HepG2 (cell line): ENCODE measurements at regions not wholly inside any gene's neighbourhood (a gene's known extent, or its start where the extent isn't known, plus 50 kb on each side); places are given as distances from the start of the nearest gene placed in this dataset.

ENCODE experiments used
- ATAC-seq: fragments of 200-7000 bp; cut with Tn5 transposase; 3 replicates; pipeline ENCODE4 v1.9.1; 2020; ENCODE audit warnings: mild to moderate bottlenecking, moderate library complexity
- BruUV-seq: library from RNA; stranded (reverse); fragments of 400-500 nt; replicated peaks from 2 replicates; lab custom pipeline; 2021; lab: Mats Ljungman, UMichigan
- CTCF ChIA-PET: fragments of 300-600 bp; formaldehyde crosslinking; extraction: SDS; loops from one replicate; lab custom pipeline; 2021; ENCODE audit warnings: low total read pairs, inconsistent platforms, low intra/inter-chr PET ratio; lab: Yijun Ruan, JAX
- POLR2A ChIA-PET: fragments of 350-600 bp; sonication (Branson Sonifier 250); formaldehyde crosslinking; loops from one replicate; lab custom pipeline; 2020; ENCODE audit warnings: antibody characterized with exemption, inconsistent platforms; lab: Yijun Ruan, JAX
- DNase-seq: peaks from one replicate; pipeline ENCODE4 v3.0.0-alpha.2; 2015; ENCODE audit warnings: low spot score
- FAIRE-seq: peaks from 3 replicates; lab custom pipeline; 2011; peaks lifted over from hg19 to GRCh38; lab: Jason Lieb, UNC
- H2AFZ ChIP-seq: one replicate; pipeline ENCODE4 v1.6.1; 2011; ENCODE audit warnings: low read length, inconsistent platforms
- H3K27ac ChIP-seq: fragments of 300-600 bp; 3 replicates; pipeline ENCODE4 v1.8.0; 2011; ENCODE audit warnings: mixed run types, mild to moderate bottlenecking, mixed read lengths, low read length, inconsistent platforms; ENCODE audit not compliant: insufficient read depth; ENCODE audit errors: extremely low read length
- H3K27me3 ChIP-seq, 2 experiments: fragments of 200-600 bp in 1 of 2; 2 replicates in 1 of 2; 3 replicates in 1 of 2; pipeline versions ENCODE4 v1.6.0 to v1.8.0; 2011; ENCODE audit warnings: low read length in 2 of 2, mild to moderate bottlenecking in 2 of 2, moderate library complexity in 2 of 2, inconsistent platforms in 1 of 2; ENCODE audit not compliant: insufficient read depth in 2 of 2, control insufficient read depth in 1 of 2
- H3K36me3 ChIP-seq, 2 experiments: fragments of 200-600 bp in 1 of 2; replicated peaks in 1 of 2; 2 replicates in 1 of 2; 3 replicates in 1 of 2; pipeline versions ENCODE4 v1.5.1 to v1.8.0; 2011; ENCODE audit warnings: low read length in 2 of 2, inconsistent platforms in 1 of 2; ENCODE audit not compliant: insufficient read depth in 2 of 2, control insufficient read depth in 1 of 2
- H3K4me1 ChIP-seq: 2 replicates; pipeline ENCODE4 v1.5.1; 2012; ENCODE audit warnings: low read length, inconsistent platforms; ENCODE audit not compliant: insufficient read depth
- H3K4me2 ChIP-seq: 2 replicates; pipeline ENCODE4 v1.6.0; 2011; ENCODE audit warnings: low read depth, low read length, inconsistent platforms
- H3K4me3 ChIP-seq, 3 experiments: fragments of 200-600 bp in 1 of 3; sonication (generic), shearing (Covaris generic) in 1 of 3; replicated peaks in 1 of 3; 2 replicates each; pipeline ENCODE4 v1.5.1; 2011 to 2016; ENCODE audit warnings: low read length in 3 of 3, inconsistent platforms in 2 of 3, low read depth in 2 of 3, mild to moderate bottlenecking in 2 of 3, control low read depth in 1 of 3, mixed read lengths in 1 of 3; ENCODE audit not compliant: insufficient read depth in 1 of 3
- H3K79me2 ChIP-seq: one replicate; pipeline ENCODE4 v1.6.1; 2011; ENCODE audit warnings: low read length, inconsistent platforms; ENCODE audit not compliant: insufficient read depth
- H3K9ac ChIP-seq: 2 replicates; pipeline ENCODE4 v1.6.0; 2011; ENCODE audit warnings: mild to moderate bottlenecking, low read depth, low read length, inconsistent platforms; ENCODE audit not compliant: insufficient read depth
- H3K9me3 ChIP-seq: 2 replicates; pipeline ENCODE4 v1.5.1; 2012; ENCODE audit warnings: mild to moderate bottlenecking, low read length
- H4K20me1 ChIP-seq: 2 replicates; pipeline ENCODE4 v1.6.0; 2011; ENCODE audit warnings: inconsistent platforms, mild to moderate bottlenecking, low read length, moderate library complexity; ENCODE audit not compliant: insufficient read depth
- EEA1 ChIP-seq: sonication (generic); formaldehyde crosslinking; IDR thresholded peaks from 2 replicates; pipeline ENCODE4 v1.5.1; 2020; ENCODE audit warnings: mild to moderate bottlenecking, missing genetic modification reagents, borderline replicate concordance
- MTF1 ChIP-seq: sonication (generic); formaldehyde crosslinking; IDR thresholded peaks from 2 replicates; pipeline ENCODE4 v1.5.0; 2020; ENCODE audit warnings: missing genetic modification reagents
- NR0B2 ChIP-seq: sonication (generic); formaldehyde crosslinking; IDR thresholded peaks from 2 replicates; pipeline ENCODE4 v1.4.0; 2020; ENCODE audit warnings: mild to moderate bottlenecking, missing genetic modification reagents
- RFX1 ChIP-seq: fragments of 450-650 bp; IDR thresholded peaks from 2 replicates; pipeline ENCODE4 v1.6.1; 2017
- SMYD3 ChIP-seq: sonication (generic); formaldehyde crosslinking; IDR thresholded peaks from 2 replicates; pipeline ENCODE4 v1.8.1; 2023; ENCODE audit warnings: mild to moderate bottlenecking, missing genetic modification reagents
- SNAPC5 ChIP-seq: sonication (generic); formaldehyde crosslinking; IDR thresholded peaks from 2 replicates; pipeline ENCODE4 v1.8.1; 2023; ENCODE audit warnings: mild to moderate bottlenecking, missing genetic modification reagents, borderline replicate concordance
- UBTF ChIP-seq: sonication (generic); formaldehyde crosslinking; IDR thresholded peaks from 2 replicates; pipeline ENCODE4 v1.4.0; 2020; ENCODE audit warnings: mild to moderate bottlenecking, missing genetic modification reagents
- ZBTB37 ChIP-seq: sonication (generic); formaldehyde crosslinking; IDR thresholded peaks from 2 replicates; pipeline ENCODE4 v1.4.0; 2020; ENCODE audit warnings: mild to moderate bottlenecking, missing genetic modification reagents
- ZC3H13 ChIP-seq: sonication (generic); formaldehyde crosslinking; IDR thresholded peaks from 2 replicates; pipeline ENCODE4 v1.8.1; 2023; ENCODE audit warnings: mild to moderate bottlenecking, missing genetic modification reagents, moderate library complexity
- ZNF17 ChIP-seq: sonication (generic); formaldehyde crosslinking; IDR thresholded peaks from 2 replicates; pipeline ENCODE4 v1.5.0; 2020; ENCODE audit warnings: mild to moderate bottlenecking, missing genetic modification reagents
- ZNF557 ChIP-seq: sonication (generic); formaldehyde crosslinking; IDR thresholded peaks from 2 replicates; pipeline ENCODE4 v1.4.0; 2020; ENCODE audit warnings: missing genetic modification reagents
- ZNF670 ChIP-seq: sonication (generic); formaldehyde crosslinking; IDR thresholded peaks from 2 replicates; pipeline ENCODE4 v1.8.0; 2022; ENCODE audit warnings: mild to moderate bottlenecking, missing genetic modification reagents, borderline replicate concordance
- ZNF691 ChIP-seq: sonication (generic); formaldehyde crosslinking; IDR thresholded peaks from 2 replicates; pipeline ENCODE4 v1.4.0; 2020; ENCODE audit warnings: missing genetic modification reagents, low read depth, mild to moderate bottlenecking, borderline replicate concordance
- ZNF768 ChIP-seq: sonication (generic); formaldehyde crosslinking; IDR thresholded peaks from 2 replicates; pipeline ENCODE4 v1.4.0; 2020; ENCODE audit warnings: missing genetic modification reagents
- WGBS: methylation state at CpG from one replicate; pipeline ENCODE4 v1.1.6; 2017; ENCODE audit warnings: low lambda C conversion rate; 5-methylcytosine and 5-hydroxymethylcytosine counted together
- in situ Hi-C: cut with HindIII; loops from 2 replicates; pipeline ENCODE4 v1.10.0; 2017; ENCODE audit warnings: low pct_unique_long_range_greater_than_20kb; ENCODE audit not compliant: extremely low pct_ligation_motif_present
- intact Hi-C: fragments of 100-400 bp; cut with micrococcal nuclease; formaldehyde crosslinking; loops from one replicate; pipeline ENCODE4 v1.10.0; 2022; ENCODE audit not compliant: unreplicated experiment

- Histone ChIP-seq H2AFZ (no peak overlapping the region), H3K79me2 (no peaks in the 10 kb centered on the region), H3K9me3 (no peaks in the 10 kb centered on the region), H3K9ac (no peak overlapping the region), H3K27ac (no peak overlapping the region), H3K36me3 (no peaks in the 10 kb centered on the region), H3K4me3 (no peak overlapping the region), H3K27me3 (no peaks in the 10 kb centered on the region), H3K4me2 (no peak overlapping the region), H4K20me1 (no peaks in the 10 kb centered on the region), H3K4me1 (no peaks in the 10 kb centered on the region)
- DNase-seq = no peak
- BruUV-seq = no TSS peak
- ATAC-seq = no peak
- intact Hi-C loops = no loop called here
- no peak for FAIRE-seq
- ChIA-PET CTCF (no interaction called here), POLR2A (no interaction called here)
- TF ChIP-seq ZNF557 (no peak), RFX1 (no peak), ZC3H13 (CRISPR knock-in tag) (no peak), SNAPC5 (no peak)
- in situ Hi-C loops = no loop called here
Measured at GRCh38 chr18:1746131-1746530, 825.2 kb downstream of the METTL4 start.

GRCh38 chr18:1751249-1751648, 820.1 kb downstream of the METTL4 start:
- H2AFZ ChIP-seq = no peak overlapping the region
- ChIA-PET POLR2A (no interaction called here), CTCF (no interaction called here)
- 3% methylated on average over 1 of the region's 1 CpG for WGBS
- no peaks in the 10 kb centered on the region for H3K36me3 ChIP-seq
- no peak overlapping the region for H3K4me3 ChIP-seq
- BruUV-seq = no TSS peak
- H3K9ac ChIP-seq = no peak overlapping the region
- no peaks in the 10 kb centered on the region for H3K4me1 ChIP-seq
- no peak for DNase-seq
- H3K27ac ChIP-seq = no peak overlapping the region
- no peaks in the 10 kb centered on the region for H3K9me3 ChIP-seq
- ATAC-seq = no peak
- in situ Hi-C loops (no loop called here), intact Hi-C loops (no loop called here)
- no peaks in the 10 kb centered on the region for H3K79me2 ChIP-seq
- H4K20me1 ChIP-seq = no peaks in the 10 kb centered on the region
- no peak overlapping the region for H3K4me2 ChIP-seq
- no peaks in the 10 kb centered on the region for H3K27me3 ChIP-seq
- no peak for FAIRE-seq
- TF ChIP-seq UBTF (CRISPR knock-in tag) = no peak
- no peak for TF ChIP-seq ZNF768 (CRISPR knock-in tag)
- TF ChIP-seq ZBTB37 (CRISPR knock-in tag) = no peak
- no peak for TF ChIP-seq MTF1 (CRISPR knock-in tag)
- no peak for TF ChIP-seq ZNF17
- no peak for TF ChIP-seq NR0B2 (CRISPR knock-in tag)
- no peak for TF ChIP-seq ZNF670 (CRISPR knock-in tag)
- no peak for TF ChIP-seq EEA1 (CRISPR knock-in tag)
- no peak for TF ChIP-seq ZNF691
- TF ChIP-seq SMYD3 (CRISPR knock-in tag) = no peak
